ENCODE measurements at regions not wholly inside any gene's neighbourhood (a gene's known extent, or its start where the extent isn't known, plus 50 kb on each side); places are given as distances from the start of the nearest gene placed in this dataset.

GRCh38 chr17:70230850-70231640 lies 61.7 kb downstream of the KCNJ2 start:
- DNase-seq (ENCODE audit: low read depth), result no peak
- H3K36me3 ChIP-seq (ENCODE audit: control insufficient read depth, insufficient read depth, low read length), result no peaks in the 10 kb centered on the region

GRCh38 chr17:70232466-70232865 lies 63.1 kb downstream of the KCNJ2 start:
- no peak for TF ChIP-seq CTCF (IDR thresholded peaks at IDR 0.05; ENCODE audit: insufficient read depth, low read length, poor library complexity, severe bottlenecking)
- H3K27me3 ChIP-seq (ENCODE audit: control insufficient read depth, insufficient read depth, low read length), result no peaks in the 10 kb centered on the region
- no peaks in the 10 kb centered on the region for H3K36me3 ChIP-seq (ENCODE audit: control insufficient read depth, insufficient read depth, low read length)
- no peak overlapping the region for H3K4me3 ChIP-seq (ENCODE audit: low read depth, low read length)
- no peak for DNase-seq (ENCODE audit: low read depth)

More at GRCh38 chr17:70230850-70231640, 61.7 kb downstream of the KCNJ2 start:
- Histone ChIP-seq H3K4me3 (ENCODE audit: low read depth, low read length) (no peak overlapping the region), H3K27me3 (ENCODE audit: control insufficient read depth, insufficient read depth, low read length) (no peaks in the 10 kb centered on the region)
- TF ChIP-seq CTCF (IDR thresholded peaks at IDR 0.05; ENCODE audit: insufficient read depth, low read length, poor library complexity, severe bottlenecking), result no peak

- no peak for DNase-seq (ENCODE audit: low read depth)
- TF ChIP-seq CTCF (IDR thresholded peaks at IDR 0.05; ENCODE audit: insufficient read depth, low read length, poor library complexity, severe bottlenecking), result no peak
- H3K4me3 ChIP-seq (ENCODE audit: low read depth, low read length), result no peak overlapping the region
- H3K27me3 ChIP-seq (ENCODE audit: control insufficient read depth, insufficient read depth, low read length), result no peaks in the 10 kb centered on the region
- no peaks in the 10 kb centered on the region for H3K36me3 ChIP-seq (ENCODE audit: control insufficient read depth, insufficient read depth, low read length)
These were observed 65.9 kb downstream of the KCNJ2 start for GRCh38 chr17:70235252-70235651.

- TF ChIP-seq CTCF (IDR thresholded peaks at IDR 0.05; ENCODE audit: insufficient read depth, low read length, poor library complexity, severe bottlenecking), result no peak
- DNase-seq (ENCODE audit: low read depth), result no peak
- Histone ChIP-seq H3K4me3 (ENCODE audit: low read depth, low read length) (no peak overlapping the region), H3K36me3 (ENCODE audit: control insufficient read depth, insufficient read depth, low read length) (no peaks in the 10 kb centered on the region), H3K27me3 (ENCODE audit: control insufficient read depth, insufficient read depth, low read length) (no peaks in the 10 kb centered on the region)
These were observed 68.9 kb downstream of the KCNJ2 start for GRCh38 chr17:70238228-70238627.

GRCh38 chr17:70238646-70239045 lies 69.3 kb downstream of the KCNJ2 start:
- no peak for TF ChIP-seq CTCF (IDR thresholded peaks at IDR 0.05; ENCODE audit: insufficient read depth, low read length, poor library complexity, severe bottlenecking)
- Histone ChIP-seq H3K36me3 (ENCODE audit: control insufficient read depth, insufficient read depth, low read length) (no peaks in the 10 kb centered on the region), H3K27me3 (ENCODE audit: control insufficient read depth, insufficient read depth, low read length) (no peaks in the 10 kb centered on the region), H3K4me3 (ENCODE audit: low read depth, low read length) (no peak overlapping the region)
- DNase-seq (ENCODE audit: low read depth), result no peak

- H3K4me3 ChIP-seq (ENCODE audit: low read depth, low read length), result no peak overlapping the region
- H3K36me3 ChIP-seq (ENCODE audit: control insufficient read depth, insufficient read depth, low read length), result no peaks in the 10 kb centered on the region
- no peaks in the 10 kb centered on the region for H3K27me3 ChIP-seq (ENCODE audit: control insufficient read depth, insufficient read depth, low read length)
- DNase-seq (ENCODE audit: low read depth), result no peak
- no peak for TF ChIP-seq CTCF (IDR thresholded peaks at IDR 0.05; ENCODE audit: insufficient read depth, low read length, poor library complexity, severe bottlenecking)
These were observed 70.1 kb downstream of the KCNJ2 start for GRCh38 chr17:70239391-70239826.
